Activated CD4-positive, alpha-beta memory T cell treated with anti-CD3 and anti-CD28 coated beads, Interleukin-2, amount 10 ng/mL, durations not matched to agents 7 days and 5 days (primary cell): ENCODE measurements at regions not wholly inside any gene's neighbourhood (a gene's known extent, or its start where the extent isn't known, plus 50 kb on each side); places are given as distances from the start of the nearest gene placed in this dataset.

Experiments
- CTCF ChIA-PET: fragments of 350-600 bp; sonication (Branson Sonifier 250); formaldehyde crosslinking; loops from one replicate; lab custom pipeline; 2021; ENCODE audit warnings: antibody characterized with exemption, inconsistent platforms; lab: Charles Lee
- POLR2A ChIA-PET: fragments of 350-600 bp; sonication (Branson Sonifier 250); formaldehyde crosslinking; loops from one replicate; lab custom pipeline; 2021; ENCODE audit warnings: antibody characterized with exemption; lab: Charles Lee
- DNase-seq: peaks from one replicate; pipeline ENCODE4 v3.0.0-alpha.2; 2020
- H3K27ac Mint-ChIP-seq: one replicate; pipeline ENCODE4 v1.8.0; 2021; ENCODE audit warnings: mild to moderate bottlenecking, mixed read lengths
- H3K27me3 Mint-ChIP-seq: one replicate; pipeline ENCODE4 v1.8.0; 2021; ENCODE audit warnings: mixed read lengths
- H3K36me3 Mint-ChIP-seq: one replicate; pipeline ENCODE4 v1.8.0; 2021; ENCODE audit warnings: low read depth, mixed read lengths
- H3K4me1 Mint-ChIP-seq: one replicate; pipeline ENCODE4 v1.8.0; 2021; ENCODE audit warnings: mixed read lengths
- H3K4me3 Mint-ChIP-seq: one replicate; pipeline ENCODE4 v1.8.0; 2021; ENCODE audit warnings: mild to moderate bottlenecking, mixed read lengths
- H3K9me3 Mint-ChIP-seq: one replicate; pipeline ENCODE4 v1.8.0; 2021; ENCODE audit warnings: mixed read lengths

DNA sequence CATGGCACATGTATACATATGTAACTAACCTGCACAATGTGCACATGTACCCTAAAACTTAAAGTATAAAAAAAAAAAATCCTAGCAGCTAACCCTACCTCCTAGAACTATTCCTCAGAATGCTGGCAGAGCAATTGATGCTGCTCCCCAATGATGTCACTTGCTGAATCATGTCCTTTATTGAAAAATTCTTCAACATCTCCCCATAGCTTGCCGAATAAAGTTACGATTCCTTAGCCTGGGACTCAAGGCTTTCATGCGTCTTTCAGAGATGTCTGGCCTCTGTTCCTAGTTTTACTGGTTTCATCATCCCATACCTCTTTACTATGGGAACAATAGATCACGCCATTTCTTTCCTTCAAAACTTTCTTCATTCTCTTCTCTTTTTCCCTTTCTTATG lies 174.7 kb upstream of the FAT1 start:
- H3K27ac Mint-ChIP-seq: no peak overlapping the region
- no peak overlapping the region for H3K4me3 Mint-ChIP-seq
- ChIA-PET CTCF (no interaction called here), POLR2A (no interaction called here)
- no peak for DNase-seq
- H3K27me3 Mint-ChIP-seq: no peaks in the 10 kb centered on the region
- H3K36me3 Mint-ChIP-seq: no peaks in the 10 kb centered on the region
- no peaks in the 10 kb centered on the region for H3K4me1 Mint-ChIP-seq
- H3K9me3 Mint-ChIP-seq: peaks cover 18% of the 10 kb centered on the region

DNA sequence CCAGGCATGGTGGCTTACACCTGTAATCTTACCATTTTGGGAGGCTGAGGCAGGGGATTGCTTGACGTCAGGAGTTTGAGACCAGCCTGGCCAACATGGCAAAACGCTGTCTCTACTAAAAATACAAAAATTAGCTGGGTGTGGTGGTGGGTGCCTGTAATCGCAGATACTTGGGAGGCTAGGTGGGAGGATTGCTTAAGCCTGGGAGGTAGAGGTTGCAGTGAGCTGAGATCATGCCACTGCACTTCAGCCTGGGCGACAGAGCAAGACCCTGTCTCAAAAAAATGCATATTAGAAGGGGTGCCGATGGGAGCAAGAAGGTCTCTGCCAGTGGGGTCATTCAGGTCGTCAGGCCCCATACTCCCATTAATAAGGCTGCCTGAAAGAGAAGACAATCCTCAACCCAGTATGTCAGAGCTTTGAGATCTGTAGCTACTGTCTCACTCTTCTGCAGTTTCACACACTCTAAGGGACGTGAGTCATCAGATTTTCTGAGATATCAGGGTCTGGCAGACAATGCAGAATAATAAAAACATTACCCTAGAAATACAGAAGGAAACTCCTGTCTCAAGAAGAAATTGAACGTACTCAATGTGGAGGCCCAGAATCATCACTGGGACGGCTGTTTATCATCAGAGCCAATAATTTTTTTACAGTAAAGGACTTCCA lies 176.7 kb upstream of the FAT1 start:
- Mint-ChIP-seq H3K27ac (no peak overlapping the region), H3K9me3 (peaks cover 15% of the 10 kb centered on the region), H3K36me3 (no peaks in the 10 kb centered on the region), H3K27me3 (no peaks in the 10 kb centered on the region), H3K4me3 (no peak overlapping the region), H3K4me1 (no peaks in the 10 kb centered on the region)
- POLR2A ChIA-PET: no interaction called here
- CTCF ChIA-PET: no interaction called here
- DNase-seq: no peak

DNA sequence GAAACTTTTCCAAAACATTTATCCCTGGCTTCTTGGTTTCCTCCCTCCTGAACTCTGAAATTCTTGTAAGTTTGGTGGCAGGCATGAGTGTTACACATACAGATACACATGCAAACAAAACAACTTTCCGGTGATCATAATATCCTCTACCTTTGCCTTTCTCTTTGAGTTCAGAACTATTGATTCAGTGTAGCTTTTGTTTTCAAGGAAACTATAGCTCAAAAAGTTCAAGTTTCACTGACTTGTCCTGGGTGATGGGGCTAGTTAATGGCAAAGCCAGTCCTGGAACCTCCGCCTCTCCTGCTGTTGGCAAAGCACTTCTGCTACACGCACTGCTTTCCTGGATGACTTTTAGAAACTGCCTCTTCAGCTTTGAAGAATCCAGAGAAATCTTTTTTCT lies 177.3 kb upstream of the FAT1 start:
- ChIA-PET CTCF (no interaction called here), POLR2A (no interaction called here)
- no peak overlapping the region for H3K27ac Mint-ChIP-seq
- DNase-seq: no peak
- no peaks in the 10 kb centered on the region for H3K4me1 Mint-ChIP-seq
- no peaks in the 10 kb centered on the region for H3K36me3 Mint-ChIP-seq
- no peaks in the 10 kb centered on the region for H3K27me3 Mint-ChIP-seq
- H3K9me3 Mint-ChIP-seq: peaks cover 18% of the 10 kb centered on the region
- no peak overlapping the region for H3K4me3 Mint-ChIP-seq

DNA sequence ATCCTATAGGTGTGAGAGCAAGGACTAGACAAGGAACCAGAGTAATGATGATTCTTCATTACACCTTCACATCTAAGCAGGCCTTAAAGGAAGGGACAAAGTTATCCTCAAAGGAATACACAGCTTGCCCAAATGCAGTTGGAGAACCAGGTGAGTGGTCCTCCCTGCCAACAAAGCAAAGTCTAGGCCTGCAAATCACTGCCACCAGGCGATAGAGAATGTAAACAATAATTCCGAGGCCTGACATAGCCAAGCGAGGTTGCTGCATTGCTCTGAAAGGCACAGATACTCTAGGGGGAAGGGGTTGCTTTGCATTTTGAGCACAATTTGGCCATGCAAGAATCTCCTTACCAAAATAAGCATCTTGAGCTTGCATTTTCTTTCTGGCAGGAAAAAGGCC lies 178.2 kb upstream of the FAT1 start:
- Mint-ChIP-seq H3K9me3 (peaks cover 19% of the 10 kb centered on the region), H3K36me3 (no peaks in the 10 kb centered on the region), H3K4me3 (no peak overlapping the region), H3K27me3 (no peaks in the 10 kb centered on the region), H3K4me1 (no peaks in the 10 kb centered on the region), H3K27ac (no peak overlapping the region)
- POLR2A ChIA-PET: no interaction called here
- CTCF ChIA-PET: no interaction called here
- DNase-seq: no peak

DNA sequence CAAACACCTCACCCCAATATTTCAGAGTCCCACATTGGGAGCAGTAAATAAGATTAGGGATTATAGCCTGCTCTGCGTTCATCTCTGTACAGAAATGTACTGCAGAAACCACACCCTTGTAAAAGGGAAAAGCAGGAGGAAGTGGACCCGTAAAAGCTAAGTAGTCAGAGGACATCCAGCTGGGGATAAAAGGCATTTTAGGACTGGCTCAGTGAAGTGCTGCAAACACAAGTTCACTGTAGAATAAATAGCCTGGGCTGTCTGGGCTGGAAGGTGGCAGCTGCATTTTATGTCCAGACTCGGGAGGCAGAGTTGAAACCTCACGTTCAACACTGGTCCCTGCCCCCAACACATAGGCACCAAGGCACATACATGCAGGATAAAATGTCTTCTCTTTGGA lies 178.7 kb upstream of the FAT1 start:
- POLR2A ChIA-PET: no interaction called here
- no peaks in the 10 kb centered on the region for H3K27me3 Mint-ChIP-seq
- DNase-seq: no peak

DNA sequence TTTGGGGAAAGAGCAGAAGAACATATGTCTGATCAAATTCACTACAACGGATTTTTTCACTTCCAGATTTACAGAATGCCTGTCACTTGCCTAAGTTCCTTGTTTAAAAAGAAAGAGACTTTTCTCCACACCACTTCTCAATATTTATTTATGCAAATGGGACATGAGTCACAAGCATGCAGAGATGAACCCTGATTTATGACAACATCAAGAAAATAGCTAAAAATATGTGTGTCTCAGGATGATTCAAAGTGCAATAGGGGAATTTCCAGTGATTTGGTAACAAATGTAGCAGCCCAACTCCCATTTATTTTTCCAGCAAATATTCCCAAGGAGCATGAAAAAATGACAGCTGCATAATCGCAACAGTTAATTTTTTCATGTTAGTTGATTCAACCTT lies 180.4 kb upstream of the FAT1 start:
- Mint-ChIP-seq H3K9me3 (peaks cover 14% of the 10 kb centered on the region), H3K4me3 (no peak overlapping the region), H3K27me3 (no peaks in the 10 kb centered on the region), H3K27ac (no peak overlapping the region), H3K36me3 (no peaks in the 10 kb centered on the region), H3K4me1 (no peaks in the 10 kb centered on the region)
- ChIA-PET CTCF (no interaction called here), POLR2A (no interaction called here)
- DNase-seq: no peak

More for the DNA sequence above, 178.7 kb upstream of the FAT1 start:
- Mint-ChIP-seq H3K36me3 (no peaks in the 10 kb centered on the region), H3K9me3 (peaks cover 19% of the 10 kb centered on the region), H3K27ac (no peak overlapping the region), H3K4me3 (no peak overlapping the region), H3K4me1 (no peaks in the 10 kb centered on the region)
- CTCF ChIA-PET: no interaction called here

DNA sequence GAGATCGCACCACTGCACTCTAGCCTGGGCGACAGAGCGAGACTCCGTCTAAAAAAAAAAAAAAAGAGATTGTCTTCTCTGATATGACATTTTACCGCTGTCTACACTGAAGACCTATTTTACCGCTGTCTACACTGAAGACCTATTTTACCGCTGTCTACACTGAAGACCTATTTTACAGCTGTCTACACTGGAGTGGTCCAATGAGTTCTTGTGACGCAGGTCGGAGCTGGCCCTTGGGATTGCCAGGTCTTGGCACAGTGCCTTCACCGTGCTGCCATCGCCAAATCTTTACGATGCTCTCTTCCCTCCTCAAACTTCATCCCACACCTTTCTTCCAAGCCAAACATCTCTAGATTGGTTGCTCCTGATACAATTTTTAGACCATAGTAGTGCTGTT lies 183.1 kb upstream of the FAT1 start:
- Mint-ChIP-seq H3K36me3 (no peaks in the 10 kb centered on the region), H3K27me3 (no peaks in the 10 kb centered on the region), H3K4me1 (no peaks in the 10 kb centered on the region), H3K4me3 (no peak overlapping the region), H3K9me3 (peaks cover 12% of the 10 kb centered on the region), H3K27ac (no peak overlapping the region)
- POLR2A ChIA-PET: no interaction called here
- CTCF ChIA-PET: no interaction called here
- DNase-seq: no peak

- ChIA-PET CTCF (no interaction called here), POLR2A (no interaction called here)
- Mint-ChIP-seq H3K4me1 (no peaks in the 10 kb centered on the region), H3K4me3 (no peak overlapping the region), H3K36me3 (no peaks in the 10 kb centered on the region), H3K27ac (no peak overlapping the region), H3K27me3 (no peaks in the 10 kb centered on the region), H3K9me3 (peaks cover 13% of the 10 kb centered on the region)
- no peak for DNase-seq
Observed at GRCh38 chr4:186910385-186910784, 186.7 kb upstream of the FAT1 start.

DNA sequence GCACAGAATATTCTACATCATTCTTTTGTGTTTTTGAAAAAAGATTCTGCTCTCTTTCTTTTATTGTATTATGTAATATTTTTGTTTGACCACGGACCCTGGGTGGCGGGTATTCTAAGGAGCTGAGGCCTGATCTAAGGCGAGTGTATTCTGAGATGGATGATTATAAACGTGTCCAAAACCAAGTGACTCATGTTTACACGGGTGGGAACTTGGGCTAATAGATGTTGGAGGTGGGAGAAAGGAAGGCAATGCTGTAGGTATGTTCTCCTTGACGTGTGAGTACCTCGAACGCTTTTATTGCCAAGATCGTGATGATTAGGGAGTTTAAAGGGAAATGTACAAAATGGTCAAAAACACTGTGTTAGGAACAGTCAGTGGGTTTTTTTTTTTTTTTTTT lies 188.9 kb upstream of the FAT1 start:
- ChIA-PET CTCF (no interaction called here), POLR2A (no interaction called here)
- no peak overlapping the region for H3K27ac Mint-ChIP-seq

DNA sequence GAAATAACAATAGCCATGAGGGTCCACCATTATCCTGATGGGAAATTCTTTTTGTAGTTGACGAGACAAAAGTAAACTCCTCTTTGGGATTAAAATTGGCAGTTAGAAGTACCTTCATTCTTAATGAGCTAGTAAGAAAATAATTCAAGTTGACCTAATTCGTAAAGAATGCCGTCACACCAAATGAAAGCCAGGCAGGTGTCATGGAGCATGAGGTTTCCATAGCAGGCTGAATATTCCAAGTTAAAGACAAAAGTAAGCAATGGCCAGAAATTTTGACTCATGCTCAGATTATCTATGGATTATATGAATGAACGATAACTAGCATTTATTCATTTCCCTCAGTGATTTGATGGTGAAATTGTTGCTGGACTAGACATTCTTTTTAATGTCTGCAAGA lies 192.2 kb upstream of the FAT1 start:
- no peak for DNase-seq
- H3K27ac Mint-ChIP-seq: no peak overlapping the region
- no peaks in the 10 kb centered on the region for H3K36me3 Mint-ChIP-seq
- H3K27me3 Mint-ChIP-seq: no peaks in the 10 kb centered on the region
- peaks cover 2% of the 10 kb centered on the region for H3K9me3 Mint-ChIP-seq
- POLR2A ChIA-PET: no interaction called here
- H3K4me1 Mint-ChIP-seq: no peaks in the 10 kb centered on the region
- no peak overlapping the region for H3K4me3 Mint-ChIP-seq
- CTCF ChIA-PET: no interaction called here

More for the DNA sequence above, 188.9 kb upstream of the FAT1 start:
- H3K36me3 Mint-ChIP-seq: no peaks in the 10 kb centered on the region
- no peaks in the 10 kb centered on the region for H3K4me1 Mint-ChIP-seq
- no peak overlapping the region for H3K4me3 Mint-ChIP-seq
- no peaks in the 10 kb centered on the region for H3K27me3 Mint-ChIP-seq
- peaks cover 3% of the 10 kb centered on the region for H3K9me3 Mint-ChIP-seq
- DNase-seq: no peak

- DNase-seq: no peak
- H3K4me3 Mint-ChIP-seq: no peak overlapping the region
- peaks cover 2% of the 10 kb centered on the region for H3K9me3 Mint-ChIP-seq
- POLR2A ChIA-PET: no interaction called here
- no peaks in the 10 kb centered on the region for H3K27me3 Mint-ChIP-seq
- CTCF ChIA-PET: no interaction called here
- H3K36me3 Mint-ChIP-seq: no peaks in the 10 kb centered on the region
- H3K27ac Mint-ChIP-seq: no peak overlapping the region
- H3K4me1 Mint-ChIP-seq: no peaks in the 10 kb centered on the region
Observed at GRCh38 chr4:186917136-186917535, 193.5 kb upstream of the FAT1 start.

DNA sequence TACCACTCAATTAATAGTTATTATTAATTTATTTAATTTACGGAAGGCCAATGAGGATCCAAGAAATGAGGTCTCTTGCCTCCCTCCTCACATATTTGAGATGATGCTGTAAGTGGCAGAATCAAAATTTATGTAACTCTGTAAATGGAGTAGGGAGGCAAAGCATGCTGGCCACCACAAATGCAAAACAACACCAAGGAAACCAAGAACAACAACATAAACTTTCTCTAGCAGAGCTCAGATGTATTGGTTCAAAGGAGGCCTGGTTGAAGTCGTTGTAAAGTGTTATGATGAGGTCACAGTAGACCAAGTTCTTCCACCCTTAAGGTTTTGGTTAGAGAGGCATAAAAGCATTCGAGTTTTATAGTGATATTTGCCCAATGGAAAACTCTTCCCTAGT lies 194.8 kb upstream of the FAT1 start:
- POLR2A ChIA-PET: no interaction called here
- no peaks in the 10 kb centered on the region for H3K27me3 Mint-ChIP-seq
- H3K4me3 Mint-ChIP-seq: no peak overlapping the region
- H3K4me1 Mint-ChIP-seq: no peaks in the 10 kb centered on the region
- no peaks in the 10 kb centered on the region for H3K36me3 Mint-ChIP-seq
- H3K9me3 Mint-ChIP-seq: peaks cover 2% of the 10 kb centered on the region
- DNase-seq: no peak
- no peak overlapping the region for H3K27ac Mint-ChIP-seq
- CTCF ChIA-PET: no interaction called here

GRCh38 chr4:186919340-186919739 lies 195.7 kb upstream of the FAT1 start:
- Mint-ChIP-seq H3K4me3 (no peak overlapping the region), H3K27me3 (no peaks in the 10 kb centered on the region), H3K36me3 (no peaks in the 10 kb centered on the region), H3K27ac (no peak overlapping the region), H3K9me3 (peaks cover 2% of the 10 kb centered on the region), H3K4me1 (no peaks in the 10 kb centered on the region)
- no peak for DNase-seq
- POLR2A ChIA-PET: no interaction called here
- CTCF ChIA-PET: no interaction called here

DNA sequence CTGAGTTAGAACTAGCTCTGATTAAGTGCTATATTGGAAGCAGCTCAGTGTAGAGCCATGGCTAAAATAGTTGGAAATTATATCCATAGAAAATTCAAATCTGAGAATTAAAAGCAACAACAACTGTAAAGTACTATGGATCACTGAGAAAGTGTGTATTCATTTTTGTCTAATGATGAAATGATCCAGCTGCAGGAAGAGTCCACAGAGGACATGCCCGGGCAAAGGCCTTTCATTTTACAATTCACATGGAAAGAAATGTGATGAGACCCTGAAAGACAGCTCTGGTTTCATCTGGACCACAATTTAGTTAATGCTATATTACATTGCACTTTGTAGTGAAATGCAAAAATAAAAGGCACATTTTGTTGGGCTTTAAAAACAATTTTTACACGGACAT lies 196.8 kb upstream of the FAT1 start:
- H3K27me3 Mint-ChIP-seq: no peaks in the 10 kb centered on the region
- CTCF ChIA-PET: no interaction called here
- no peak overlapping the region for H3K27ac Mint-ChIP-seq
- POLR2A ChIA-PET: no interaction called here
- H3K4me3 Mint-ChIP-seq: no peak overlapping the region
- H3K4me1 Mint-ChIP-seq: no peaks in the 10 kb centered on the region
- H3K9me3 Mint-ChIP-seq: no peaks in the 10 kb centered on the region
- no peak for DNase-seq
- H3K36me3 Mint-ChIP-seq: no peaks in the 10 kb centered on the region
